ENCODE measurements at regions not wholly inside any gene's neighbourhood (a gene's known extent, or its start where the extent isn't known, plus 50 kb on each side); places are given as distances from the start of the nearest gene placed in this dataset.

DNA sequence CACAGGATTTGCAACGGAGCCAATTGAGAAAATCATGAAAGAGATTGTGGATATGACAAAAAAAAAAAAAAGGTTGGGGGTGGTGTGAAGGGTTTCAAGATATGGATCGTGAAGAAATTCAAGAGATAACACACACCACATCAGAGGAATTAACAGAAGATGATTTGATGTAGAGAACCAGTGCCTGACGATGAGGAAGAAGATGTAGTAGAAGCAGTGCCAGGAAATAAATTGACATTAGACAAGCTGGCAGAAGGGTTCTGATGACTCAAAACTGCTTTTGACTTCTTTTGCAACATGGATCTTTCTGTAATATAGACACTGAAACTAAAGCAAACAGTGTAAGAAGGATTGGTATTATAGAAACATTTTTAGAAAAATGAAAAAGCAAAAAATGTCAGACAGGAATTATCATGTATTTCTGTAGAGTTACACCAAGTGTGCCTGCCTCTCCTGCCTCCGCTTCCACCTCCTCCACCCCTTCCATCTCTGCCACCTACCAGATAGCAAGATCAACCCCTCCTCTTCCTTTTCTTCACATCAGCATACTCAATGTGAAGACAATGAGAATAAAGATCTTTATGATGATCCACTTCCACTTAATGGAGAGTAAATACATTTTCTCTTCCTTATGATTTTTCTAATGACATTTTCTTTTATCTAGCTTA is 127.5 kb upstream of the OTUD4 start:
- ATAC-seq, result no peak
- TF ChIP-seq OSR1 (CRISPR knock-in tag; IDR thresholded peaks at IDR 0.05) (no peak), ZC3H10 (CRISPR knock-in tag; IDR thresholded peaks at IDR 0.05) (no peak), ESRRG (CRISPR knock-in tag; IDR thresholded peaks at IDR 0.05) (no peak), ZNF70 (CRISPR knock-in tag; IDR thresholded peaks at IDR 0.05) (no peak), RARB (CRISPR knock-in tag; IDR thresholded peaks at IDR 0.05) (no peak), ISL1 (CRISPR knock-in tag; IDR thresholded peaks at IDR 0.05) (no peak), ZNF8 (CRISPR knock-in tag; IDR thresholded peaks at IDR 0.05) (no peak), PPARA (CRISPR knock-in tag; IDR thresholded peaks at IDR 0.05; ENCODE audit: borderline replicate concordance) (no peak), CREB5 (CRISPR knock-in tag; IDR thresholded peaks at IDR 0.05; ENCODE audit: low read depth) (no peak), ZNF565 (CRISPR knock-in tag; conservative IDR thresholded peaks at IDR 0.05; ENCODE audit: low read depth) (no peak), ZFP30 (CRISPR knock-in tag; IDR thresholded peaks at IDR 0.05) (no peak), GLIS3 (CRISPR knock-in tag; IDR thresholded peaks at IDR 0.05) (no peak)
- TF ChIP-seq, protein P1, sequence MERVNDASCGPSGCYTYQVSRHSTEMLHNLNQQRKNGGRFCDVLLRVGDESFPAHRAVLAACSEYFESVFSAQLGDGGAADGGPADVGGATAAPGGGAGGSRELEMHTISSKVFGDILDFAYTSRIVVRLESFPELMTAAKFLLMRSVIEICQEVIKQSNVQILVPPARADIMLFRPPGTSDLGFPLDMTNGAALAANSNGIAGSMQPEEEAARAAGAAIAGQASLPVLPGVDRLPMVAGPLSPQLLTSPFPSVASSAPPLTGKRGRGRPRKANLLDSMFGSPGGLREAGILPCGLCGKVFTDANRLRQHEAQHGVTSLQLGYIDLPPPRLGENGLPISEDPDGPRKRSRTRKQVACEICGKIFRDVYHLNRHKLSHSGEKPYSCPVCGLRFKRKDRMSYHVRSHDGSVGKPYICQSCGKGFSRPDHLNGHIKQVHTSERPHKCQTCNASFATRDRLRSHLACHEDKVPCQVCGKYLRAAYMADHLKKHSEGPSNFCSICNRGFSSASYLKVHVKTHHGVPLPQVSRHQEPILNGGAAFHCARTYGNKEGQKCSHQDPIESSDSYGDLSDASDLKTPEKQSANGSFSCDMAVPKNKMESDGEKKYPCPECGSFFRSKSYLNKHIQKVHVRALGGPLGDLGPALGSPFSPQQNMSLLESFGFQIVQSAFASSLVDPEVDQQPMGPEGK (CRISPR knock-in tag; IDR thresholded peaks at IDR 0.05; ENCODE audit: borderline replicate concordance), result no peak
- TF ChIP-seq, protein P2, sequence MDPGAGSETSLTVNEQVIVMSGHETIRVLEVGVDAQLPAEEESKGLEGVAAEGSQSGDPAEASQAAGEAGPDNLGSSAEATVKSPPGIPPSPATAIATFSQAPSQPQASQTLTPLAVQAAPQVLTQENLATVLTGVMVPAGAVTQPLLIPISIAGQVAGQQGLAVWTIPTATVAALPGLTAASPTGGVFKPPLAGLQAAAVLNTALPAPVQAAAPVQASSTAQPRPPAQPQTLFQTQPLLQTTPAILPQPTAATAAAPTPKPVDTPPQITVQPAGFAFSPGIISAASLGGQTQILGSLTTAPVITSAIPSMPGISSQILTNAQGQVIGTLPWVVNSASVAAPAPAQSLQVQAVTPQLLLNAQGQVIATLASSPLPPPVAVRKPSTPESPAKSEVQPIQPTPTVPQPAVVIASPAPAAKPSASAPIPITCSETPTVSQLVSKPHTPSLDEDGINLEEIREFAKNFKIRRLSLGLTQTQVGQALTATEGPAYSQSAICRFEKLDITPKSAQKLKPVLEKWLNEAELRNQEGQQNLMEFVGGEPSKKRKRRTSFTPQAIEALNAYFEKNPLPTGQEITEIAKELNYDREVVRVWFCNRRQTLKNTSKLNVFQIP (CRISPR knock-in tag; IDR thresholded peaks at IDR 0.05; ENCODE audit: borderline replicate concordance, low read depth), result no peak

DNA sequence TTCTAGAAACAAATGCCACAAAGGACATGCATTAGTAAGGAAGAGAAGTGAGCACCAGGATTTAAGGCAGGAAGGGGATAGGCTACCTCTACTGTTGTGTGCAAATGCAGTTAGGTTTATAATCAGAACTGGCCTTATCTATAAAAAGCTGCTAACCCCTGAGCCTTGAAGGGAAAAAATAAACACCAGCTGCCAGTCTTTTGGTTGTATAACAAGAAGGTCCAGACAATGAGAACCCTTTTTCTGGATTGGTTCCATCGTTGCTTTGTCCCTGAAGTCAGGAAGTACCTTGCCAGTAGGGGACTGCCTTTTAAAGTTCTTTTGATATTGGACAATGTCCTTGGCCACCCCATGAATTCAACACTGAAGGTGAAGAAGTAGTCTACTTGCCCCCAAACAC is 126.7 kb upstream of the OTUD4 start:
- ATAC-seq, result no peak
- TF ChIP-seq ARNTL (CRISPR knock-in tag; IDR thresholded peaks at IDR 0.05; ENCODE audit: borderline replicate concordance, low read depth) (no peak), BACH2 (CRISPR knock-in tag; IDR thresholded peaks at IDR 0.05; ENCODE audit: borderline replicate concordance) (no peak)

GRCh38 chr4:145302725-145303124 is 122.3 kb upstream of the OTUD4 start:
- no peak for ATAC-seq
- no peak for TF ChIP-seq ZNF565 (CRISPR knock-in tag; conservative IDR thresholded peaks at IDR 0.05; ENCODE audit: low read depth)
- TF ChIP-seq TSHZ2 (CRISPR knock-in tag; IDR thresholded peaks at IDR 0.05), result no peak
- TF ChIP-seq PPARA (CRISPR knock-in tag; IDR thresholded peaks at IDR 0.05; ENCODE audit: borderline replicate concordance), result no peak
- TF ChIP-seq, protein P2 (CRISPR knock-in tag; IDR thresholded peaks at IDR 0.05; ENCODE audit: borderline replicate concordance, low read depth), result no peak
- TF ChIP-seq, protein P3, sequence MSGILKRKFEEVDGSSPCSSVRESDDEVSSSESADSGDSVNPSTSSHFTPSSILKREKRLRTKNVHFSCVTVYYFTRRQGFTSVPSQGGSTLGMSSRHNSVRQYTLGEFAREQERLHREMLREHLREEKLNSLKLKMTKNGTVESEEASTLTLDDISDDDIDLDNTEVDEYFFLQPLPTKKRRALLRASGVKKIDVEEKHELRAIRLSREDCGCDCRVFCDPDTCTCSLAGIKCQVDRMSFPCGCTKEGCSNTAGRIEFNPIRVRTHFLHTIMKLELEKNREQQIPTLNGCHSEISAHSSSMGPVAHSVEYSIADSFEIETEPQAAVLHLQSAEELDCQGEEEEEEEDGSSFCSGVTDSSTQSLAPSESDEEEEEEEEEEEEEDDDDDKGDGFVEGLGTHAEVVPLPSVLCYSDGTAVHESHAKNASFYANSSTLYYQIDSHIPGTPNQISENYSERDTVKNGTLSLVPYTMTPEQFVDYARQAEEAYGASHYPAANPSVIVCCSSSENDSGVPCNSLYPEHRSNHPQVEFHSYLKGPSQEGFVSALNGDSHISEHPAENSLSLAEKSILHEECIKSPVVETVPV (CRISPR knock-in tag; IDR thresholded peaks at IDR 0.05), result no peak
- TF ChIP-seq ZFP30 (CRISPR knock-in tag; IDR thresholded peaks at IDR 0.05), result no peak
- no peak for TF ChIP-seq ZNF70 (CRISPR knock-in tag; IDR thresholded peaks at IDR 0.05)
- TF ChIP-seq BACH2 (CRISPR knock-in tag; IDR thresholded peaks at IDR 0.05; ENCODE audit: borderline replicate concordance), result no peak
- TF ChIP-seq CSDC2 (CRISPR knock-in tag; IDR thresholded peaks at IDR 0.05), result no peak
- TF ChIP-seq ZC3H10 (CRISPR knock-in tag; IDR thresholded peaks at IDR 0.05), result no peak
- no peak for TF ChIP-seq ESRRG (CRISPR knock-in tag; IDR thresholded peaks at IDR 0.05)
- no peak for TF ChIP-seq TCF4 (CRISPR knock-in tag; IDR thresholded peaks at IDR 0.05; ENCODE audit: borderline replicate concordance)
- TF ChIP-seq OSR1 (CRISPR knock-in tag; IDR thresholded peaks at IDR 0.05), result no peak
- no peak for TF ChIP-seq ZNF8 (CRISPR knock-in tag; IDR thresholded peaks at IDR 0.05)
- TF ChIP-seq CREB5 (CRISPR knock-in tag; IDR thresholded peaks at IDR 0.05; ENCODE audit: low read depth), result no peak
- TF ChIP-seq SNAI2 (CRISPR knock-in tag; IDR thresholded peaks at IDR 0.05), result no peak
- no peak for TF ChIP-seq GLIS3 (CRISPR knock-in tag; IDR thresholded peaks at IDR 0.05)
- TF ChIP-seq ZFP3 (CRISPR knock-in tag; IDR thresholded peaks at IDR 0.05), result no peak
- no peak for TF ChIP-seq TOX (CRISPR knock-in tag; IDR thresholded peaks at IDR 0.05; ENCODE audit: borderline replicate concordance)

All from SK-N-SH treated with all-trans-retinoic acid at 6 μM for 48 hours (cell line).